ENCODE measurements at regions not wholly inside any gene's neighbourhood (a gene's known extent, or its start where the extent isn't known, plus 50 kb on each side); places are given as distances from the start of the nearest gene placed in this dataset.
"Not testable (repeated sequence)": the region's sequence is repeated elsewhere in the genome, so short reads cannot be mapped to it uniquely, and the experiment has no call there.

GRCh38 chr11:16528639-16529038 is 172.3 kb upstream of the SOX6 start:
- DNase-seq: no peak

GRCh38 chr11:16527525-16528246 is 171.3 kb upstream of the SOX6 start:
- no peak for DNase-seq

- DNase-seq: no peak
Observed at GRCh38 chr11:16526947-16527346, 170.6 kb upstream of the SOX6 start.

GRCh38 chr11:16520713-16521112 is 164.4 kb upstream of the SOX6 start:
- not testable (repeated sequence) for DNase-seq

- no peak for DNase-seq
Observed at GRCh38 chr11:16512899-16513241, 156.5 kb upstream of the SOX6 start.

- no peak for DNase-seq
Observed at GRCh38 chr11:16512198-16512898, 156.0 kb upstream of the SOX6 start.

- no peak for DNase-seq
Observed at GRCh38 chr11:16511116-16512114, 155.1 kb upstream of the SOX6 start.

- DNase-seq: no peak
Observed at GRCh38 chr11:16505481-16505880, 149.1 kb upstream of the SOX6 start.

GRCh38 chr11:16503891-16504290 is 147.5 kb upstream of the SOX6 start:
- DNase-seq: not testable (repeated sequence)

- no peak for DNase-seq
Observed at GRCh38 chr11:16494918-16495691, 138.8 kb upstream of the SOX6 start.

- no peak for DNase-seq
Observed at GRCh38 chr11:16484434-16484833, 128.1 kb upstream of the SOX6 start.

- DNase-seq: no peak
Observed at GRCh38 chr11:16474659-16475058, 118.3 kb upstream of the SOX6 start.

GRCh38 chr11:16469968-16470367 is 113.6 kb upstream of the SOX6 start:
- DNase-seq: no peak

GRCh38 chr11:16468735-16469453 is 112.5 kb upstream of the SOX6 start:
- no peak for DNase-seq

GRCh38 chr11:16460508-16460907 is 104.2 kb upstream of the SOX6 start:
- DNase-seq: no peak

GRCh38 chr11:16456366-16456765 is 100.0 kb upstream of the SOX6 start:
- DNase-seq: no peak

- DNase-seq: no peak
Observed at GRCh38 chr11:16454289-16454863, 98.0 kb upstream of the SOX6 start.

- DNase-seq: no peak
Observed at GRCh38 chr11:16448123-16448717, 91.9 kb upstream of the SOX6 start.

GRCh38 chr11:16441461-16441860 is 85.1 kb upstream of the SOX6 start:
- no peak for DNase-seq

- DNase-seq: no peak
Observed at GRCh38 chr11:16440136-16440535, 83.8 kb upstream of the SOX6 start.

GRCh38 chr11:16434036-16434435 is 77.7 kb upstream of the SOX6 start:
- DNase-seq: no peak
